H1 (cell line): ENCODE measurements at regions not wholly inside any gene's neighbourhood (a gene's known extent, or its start where the extent isn't known, plus 50 kb on each side); places are given as distances from the start of the nearest gene placed in this dataset.

Source experiments
- CTCF ChIA-PET: fragments of 300-600 bp; sonication (Branson Sonifier 250); formaldehyde crosslinking; loops from one replicate; lab custom pipeline; 2021; ENCODE audit not compliant: partially characterized antibody; lab: Charles Lee
- POLR2A ChIA-PET: fragments of 300-600 bp; sonication (Branson Sonifier 250); formaldehyde crosslinking; loops from one replicate; lab custom pipeline; 2021; ENCODE audit warnings: inconsistent platforms; ENCODE audit not compliant: partially characterized antibody; lab: Charles Lee
- DNase-seq, 2 experiments: peaks; one replicate each; pipeline versions ENCODE4 v3.0.0 to v3.0.0-alpha.2; 2010 to 2022; ENCODE audit warnings: low spot score in 2 of 2, low read depth in 1 of 2, mixed read lengths in 1 of 2
- FAIRE-seq: peaks from 2 replicates; lab custom pipeline; 2011; peaks lifted over from hg19 to GRCh38; lab: Jason Lieb, UNC
- H2AFZ ChIP-seq: 2 replicates; pipeline ENCODE4 v1.8.1; 2012; ENCODE audit warnings: low read length, inconsistent platforms
- H2AK5ac ChIP-seq: 2 replicates; pipeline ENCODE4 v1.6.1; 2013; ENCODE audit warnings: low read depth, low read length
- H2BK120ac ChIP-seq: replicated peaks from 2 replicates; pipeline ENCODE3; 2013; ENCODE audit warnings: low read depth, low read length, inconsistent platforms
- H2BK12ac ChIP-seq: 2 replicates; pipeline ENCODE4 v1.6.1; 2013; ENCODE audit warnings: low read depth, low read length
- H2BK15ac ChIP-seq: 2 replicates; pipeline ENCODE4 v1.6.1; 2013; ENCODE audit warnings: low read length
- H2BK20ac ChIP-seq: 2 replicates; pipeline ENCODE4 v1.6.1; 2013; ENCODE audit warnings: low read length
- H2BK5ac ChIP-seq: 2 replicates; pipeline ENCODE4 v1.6.1; 2013; ENCODE audit warnings: low read depth, low read length
- H3K14ac ChIP-seq: 2 replicates; pipeline ENCODE4 v1.6.1; 2013; ENCODE audit warnings: inconsistent platforms; ENCODE audit not compliant: insufficient read length
- H3K18ac ChIP-seq: 2 replicates; pipeline ENCODE4 v1.6.1; 2013; ENCODE audit warnings: low read length; ENCODE audit errors: extremely low read depth
- H3K23ac ChIP-seq: 2 replicates; pipeline ENCODE4 v1.6.1; 2013; ENCODE audit warnings: inconsistent platforms; ENCODE audit not compliant: insufficient read length
- H3K23me2 ChIP-seq: 2 replicates; pipeline ENCODE4 v1.6.1; 2013; ENCODE audit warnings: low read depth, low read length
- H3K27ac ChIP-seq: 2 replicates; pipeline ENCODE4 v1.6.1; 2011; ENCODE audit warnings: low read depth, low read length, inconsistent platforms
- H3K27me3 ChIP-seq, 4 experiments: replicated peaks in 1 of 4; 1 replicate in 1 of 4; 2 replicates in 3 of 4; pipeline versions ENCODE4 v1.6.1 to v1.8.1; 2011 to 2013; ENCODE audit warnings: low read length in 3 of 4, mild to moderate bottlenecking in 3 of 4, inconsistent platforms in 2 of 4, mixed read lengths in 2 of 4, moderate library complexity in 1 of 4; ENCODE audit not compliant: control insufficient read depth in 3 of 4, insufficient read depth in 3 of 4; ENCODE audit errors: extremely low read depth in 1 of 4
- H3K36me3 ChIP-seq, 4 experiments: 2 replicates each; pipeline versions ENCODE4 v1.6.1 to v1.8.1; 2011 to 2013; ENCODE audit warnings: mild to moderate bottlenecking in 4 of 4, low read length in 3 of 4, moderate library complexity in 2 of 4, control low read depth in 1 of 4, inconsistent platforms in 1 of 4; ENCODE audit not compliant: insufficient read depth in 4 of 4, control insufficient read depth in 2 of 4
- H3K4ac ChIP-seq: replicated peaks from 2 replicates; pipeline ENCODE3; 2013; ENCODE audit warnings: low read length, low read depth, mixed read lengths, inconsistent platforms; ENCODE audit not compliant: insufficient read length
- H3K4me1 ChIP-seq, 4 experiments: replicated peaks in 1 of 4; 1 replicate in 1 of 4; 2 replicates in 3 of 4; pipeline versions ENCODE4 v1.6.1 to v1.8.1; 2011 to 2013; ENCODE audit warnings: low read length in 3 of 4, inconsistent platforms in 2 of 4, mixed read lengths in 1 of 4; ENCODE audit not compliant: insufficient read depth in 4 of 4, control insufficient read depth in 3 of 4
- H3K4me2 ChIP-seq, 2 experiments: 2 replicates each; pipeline versions ENCODE4 v1.6.1 to v1.8.1; 2011 to 2013; ENCODE audit warnings: low read depth in 2 of 2, low read length in 2 of 2, control low read depth in 1 of 2, inconsistent platforms in 1 of 2, mild to moderate bottlenecking in 1 of 2; ENCODE audit not compliant: insufficient read depth in 1 of 2
- H3K4me3 ChIP-seq, 4 experiments: fragments of 200-600, 300-600 bp in 1 of 4; sonication (generic), shearing (Covaris generic), sonication (Bioruptor Twin) in 1 of 4; 2 replicates each; pipeline versions ENCODE4 v1.5.1 to v1.8.1; 2011 to 2016; ENCODE audit warnings: low read length in 4 of 4, low read depth in 3 of 4, control low read depth in 2 of 4, inconsistent platforms in 2 of 4, mild to moderate bottlenecking in 2 of 4, mixed read lengths in 1 of 4, moderate library complexity in 1 of 4; ENCODE audit not compliant: insufficient read depth in 2 of 4; ENCODE audit errors: extremely low read depth in 1 of 4
- H3K56ac ChIP-seq: replicated peaks from 2 replicates; pipeline ENCODE3; 2013; ENCODE audit warnings: low read depth, mild to moderate bottlenecking, mixed read lengths, low read length, inconsistent platforms; ENCODE audit not compliant: insufficient read length
- H3K79me1 ChIP-seq: 2 replicates; pipeline ENCODE4 v1.6.1; 2013; ENCODE audit warnings: low read depth, low read length, control low read depth
- H3K79me2 ChIP-seq, 2 experiments: 2 replicates each; pipeline versions ENCODE4 v1.6.1 to v1.8.1; 2012 to 2013; ENCODE audit warnings: low read length in 2 of 2, mild to moderate bottlenecking in 2 of 2, inconsistent platforms in 1 of 2; ENCODE audit not compliant: insufficient read depth in 2 of 2, control insufficient read depth in 1 of 2
- H3K9ac ChIP-seq, 4 experiments: replicated peaks in 1 of 4; 1 replicate in 1 of 4; 2 replicates in 3 of 4; pipeline versions ENCODE4 v1.6.1 to v1.8.1; 2011 to 2013; ENCODE audit warnings: low read depth in 3 of 4, low read length in 3 of 4, control low read depth in 2 of 4, mild to moderate bottlenecking in 2 of 4, moderate library complexity in 2 of 4, inconsistent platforms in 1 of 4; ENCODE audit errors: extremely low read depth in 1 of 4
- H3K9me3 ChIP-seq, 2 experiments: 2 replicates each; pipeline versions ENCODE4 v1.6.1 to v1.8.1; 2012 to 2013; ENCODE audit warnings: mild to moderate bottlenecking in 2 of 2, moderate library complexity in 2 of 2, control low read depth in 1 of 2, inconsistent platforms in 1 of 2, low read depth in 1 of 2, low read length in 1 of 2, mixed read lengths in 1 of 2; ENCODE audit not compliant: insufficient read depth in 2 of 2
- H4K20me1 ChIP-seq, 2 experiments: replicated peaks in 1 of 2; 2 replicates each; pipeline versions ENCODE3 to v1.8.1; 2011 to 2013; ENCODE audit warnings: inconsistent platforms in 2 of 2, low read length in 2 of 2, mild to moderate bottlenecking in 1 of 2; ENCODE audit not compliant: insufficient read depth in 2 of 2, control insufficient read depth in 1 of 2
- H4K5ac ChIP-seq: 2 replicates; pipeline ENCODE4 v1.6.1; 2013; ENCODE audit warnings: low read length, low read depth, mixed read lengths, inconsistent platforms; ENCODE audit not compliant: insufficient read length
- H4K8ac ChIP-seq: 2 replicates; pipeline ENCODE4 v1.8.0; 2013; ENCODE audit warnings: mild to moderate bottlenecking, moderate library complexity, low read length, inconsistent platforms; ENCODE audit not compliant: insufficient read depth; ENCODE audit errors: extremely low read depth
- H4K91ac ChIP-seq: replicated peaks from 2 replicates; pipeline ENCODE3; 2013; ENCODE audit warnings: low read length, mixed read lengths, inconsistent platforms; ENCODE audit not compliant: insufficient read length
- ATF2 ChIP-seq: IDR thresholded peaks from 2 replicates; pipeline ENCODE4 v1.6.1; 2012; ENCODE audit warnings: low read length, inconsistent platforms
- CBX5 ChIP-seq: fragments of 300-800, 300-1000 bp; sonication (generic); IDR thresholded peaks from 2 replicates; pipeline ENCODE4 v1.7.1; 2016; ENCODE audit warnings: antibody characterized with exemption, low read length, low read depth
- CEBPB ChIP-seq: IDR thresholded peaks from 2 replicates; pipeline ENCODE4 v1.6.1; 2012; ENCODE audit warnings: low read depth, low read length
- CTCF ChIP-seq, 3 experiments: IDR thresholded peaks; 1 replicate in 2 of 3; 2 replicates in 1 of 3; pipeline versions ENCODE4 v1.5.1 to v1.6.1; 2011; ENCODE audit warnings: low read length in 3 of 3, mild to moderate bottlenecking in 3 of 3, inconsistent platforms in 2 of 3, low read depth in 1 of 3, moderate library complexity in 1 of 3; ENCODE audit not compliant: insufficient read depth in 1 of 3; ENCODE audit errors: control extremely low read depth in 1 of 3
- EP300 ChIP-seq, 2 experiments: IDR thresholded peaks; 1 replicate in 1 of 2; 2 replicates in 1 of 2; pipeline ENCODE4 v1.6.1; 2011 to 2012; ENCODE audit warnings: low read depth in 2 of 2, low read length in 2 of 2, mild to moderate bottlenecking in 2 of 2, borderline replicate concordance in 1 of 2, inconsistent platforms in 1 of 2, moderate library complexity in 1 of 2
- HDAC6 ChIP-seq: IDR thresholded peaks from one replicate; pipeline ENCODE4 v1.7.1; 2012; ENCODE audit warnings: low read depth, mild to moderate bottlenecking, inconsistent platforms, low read length, moderate library complexity
- MAFK ChIP-seq: IDR thresholded peaks from 2 replicates; pipeline ENCODE4 v1.6.1; 2012; ENCODE audit warnings: low read depth, mild to moderate bottlenecking, improper control_type of control experiment, low read length
- NRF1 ChIP-seq: IDR thresholded peaks from 2 replicates; pipeline ENCODE4 v1.6.1; 2011; ENCODE audit warnings: mild to moderate bottlenecking, low read depth, low read length, improper control_type of control experiment
- POLR2A ChIP-seq, 2 experiments: IDR thresholded peaks; 1 replicate in 1 of 2; 2 replicates in 1 of 2; pipeline ENCODE4 v1.6.1; 2011; ENCODE audit warnings: low read depth in 2 of 2, low read length in 2 of 2, mild to moderate bottlenecking in 2 of 2; ENCODE audit errors: control extremely low read depth in 1 of 2
- SIN3A ChIP-seq, 2 experiments: IDR thresholded peaks in 1 of 2; conservative IDR thresholded peaks in 1 of 2; 2 replicates each; pipeline ENCODE4 v1.6.1; 2011 to 2012; ENCODE audit warnings: low read length in 2 of 2, improper control_type of control experiment in 1 of 2, low read depth in 1 of 2, mild to moderate bottlenecking in 1 of 2
- TAF1 ChIP-seq: IDR thresholded peaks from 2 replicates; pipeline ENCODE4 v1.6.1; 2011; ENCODE audit warnings: mild to moderate bottlenecking, low read depth, low read length
- WGBS, 2 experiments: shearing (Covaris generic) in 1 of 2; methylation state at CpG; one replicate each; pipeline versions ENCODE4 v1.1.6 to v1.1.7; 2013 to 2015; ENCODE audit warnings: low lambda C conversion rate in 2 of 2, mixed read lengths in 2 of 2, inconsistent platforms in 1 of 2, low coverage in 1 of 2, missing lambda C conversion rate in 1 of 2; ENCODE audit not compliant: insufficient replicate concordance in 2 of 2, insufficient coverage in 1 of 2, insufficient read length in 1 of 2; ENCODE audit errors: extremely low coverage in 1 of 2, missing lambda C conversion rate in 1 of 2; 5-methylcytosine and 5-hydroxymethylcytosine counted together

DNA sequence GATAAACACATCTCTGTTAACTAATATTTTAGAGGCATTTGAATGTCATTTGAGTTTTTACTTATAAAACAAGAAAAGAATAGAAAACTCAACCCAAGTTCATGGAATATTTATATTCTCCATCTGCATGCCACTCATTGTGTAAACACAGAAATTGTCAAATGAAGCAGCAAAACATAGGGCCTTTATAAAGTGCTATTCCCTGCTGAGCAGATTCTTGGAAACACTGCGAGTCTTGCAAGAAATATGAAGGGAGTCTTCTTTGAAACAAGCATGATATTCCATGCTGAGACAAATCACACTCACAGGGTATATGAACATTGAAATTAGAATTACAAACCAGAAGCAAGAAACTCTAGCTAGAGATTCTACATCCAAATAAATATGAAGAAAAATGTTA, 655.8 kb downstream of the BRINP3 start:
- H3K56ac ChIP-seq, result no peak overlapping the region
- no peak overlapping the region for H3K4me3 ChIP-seq
- no peaks in the 10 kb centered on the region for H3K4me1 ChIP-seq
- H2BK15ac ChIP-seq, result no peak overlapping the region
- no peak overlapping the region for H2AFZ ChIP-seq
- H2BK20ac ChIP-seq, result no peak overlapping the region
- H3K9ac ChIP-seq, result no peak overlapping the region
- H2BK12ac ChIP-seq, result no peak overlapping the region
- no peak overlapping the region for H2BK120ac ChIP-seq
- 0% methylated on average over 1 of the region's 1 CpG; no CpG with 5 or more reads in 1 of the 2 experiments for WGBS, 2 experiments
- no peak overlapping the region for H4K5ac ChIP-seq
- no peak overlapping the region for H2AK5ac ChIP-seq
- no peaks in the 10 kb centered on the region for H3K23me2 ChIP-seq
- ChIA-PET CTCF (interaction anchor here (1.1 kb wide), 1 partner anchor 38 kb away, joined by 3 read pairs; no protein-coding TSS in a partner anchor), POLR2A (no interaction called here)
- no peaks in the 10 kb centered on the region for H3K27me3 ChIP-seq
- H3K14ac ChIP-seq, result no peak overlapping the region
- H3K27ac ChIP-seq, result no peak overlapping the region
- no peak for DNase-seq
- no peaks in the 10 kb centered on the region for H3K9me3 ChIP-seq
- no peaks in the 10 kb centered on the region for H4K20me1 ChIP-seq
- no peak overlapping the region for H2BK5ac ChIP-seq
- no peak overlapping the region for H3K23ac ChIP-seq
- H3K79me2 ChIP-seq, result no peaks in the 10 kb centered on the region
- no peaks in the 10 kb centered on the region for H3K36me3 ChIP-seq
- H3K79me1 ChIP-seq, result no peaks in the 10 kb centered on the region
- FAIRE-seq, result no peak
- no peak overlapping the region for H4K8ac ChIP-seq
- no peak overlapping the region for H3K4ac ChIP-seq
- H3K18ac ChIP-seq, result no peak overlapping the region
- no peak overlapping the region for H4K91ac ChIP-seq
- H3K4me2 ChIP-seq, result no peak overlapping the region
- TF ChIP-seq POLR2A (IDR thresholded peaks at IDR 0.05; ENCODE audit: control extremely low read depth in 1 of 2, low read depth in 2 of 2, low read length in 2 of 2) (no peak), CEBPB (no peak), SIN3A (conservative IDR thresholded peaks at IDR 0.05 in 1 of 2, IDR thresholded peaks at IDR 0.05 in 1 of 2; ENCODE audit: low read depth in 1 of 2, low read length in 2 of 2) (no peak), TAF1 (no peak), CBX5 (no peak), MAFK (no peak), EP300 (IDR thresholded peaks at IDR 0.05; ENCODE audit: borderline replicate concordance in 1 of 2, low read depth in 2 of 2, low read length in 2 of 2) (no peak), CTCF (IDR thresholded peaks at IDR 0.05; ENCODE audit: control extremely low read depth in 1 of 3, insufficient read depth in 1 of 3, low read depth in 1 of 3, low read length in 3 of 3) (no peak), NRF1 (no peak), HDAC6 (no peak), ATF2 (no peak)
